Transverse colon (tissue), 4 donors: ENCODE measurements at regions not wholly inside any gene's neighbourhood (a gene's known extent, or its start where the extent isn't known, plus 50 kb on each side); places are given as distances from the start of the nearest gene placed in this dataset.

ENCODE experiments used
- DNase-seq: peaks from one replicate; pipeline ENCODE4 v3.0.0-alpha.2; 2019
- H3K27ac ChIP-seq, 4 donors: fragments of 200-600 bp; sonication (generic); 2 replicates each; pipeline ENCODE4 v1.5.1; 2016 to 2018; ENCODE audit warnings: inconsistent platforms in 4 of 4
- H3K27me3 ChIP-seq: fragments of 200-600 bp; sonication (generic); 2 replicates; pipeline ENCODE4 v1.5.1; 2017; ENCODE audit warnings: inconsistent platforms
- H3K36me3 ChIP-seq, 4 donors: fragments of 200-600 bp; sonication (generic); 2 replicates each; pipeline ENCODE4 v1.5.1; 2017 to 2019; ENCODE audit warnings: inconsistent platforms in 4 of 4
- H3K4me1 ChIP-seq, 4 donors: fragments of 200-600 bp; sonication (generic); 2 replicates each; pipeline ENCODE4 v1.5.1; 2017 to 2020; ENCODE audit warnings: inconsistent platforms in 4 of 4
- H3K4me3 ChIP-seq, 4 donors: fragments of 200-600 bp; sonication (generic); 1 replicate in 1 of 4; 2 replicates in 3 of 4; pipeline versions ENCODE4 v1.5.1 to v1.6.1; 2017 to 2019; ENCODE audit warnings: inconsistent platforms in 4 of 4
- H3K9me3 ChIP-seq, 2 donors: fragments of 200-600 bp; sonication (generic); 2 replicates each; pipeline ENCODE4 v1.5.1; 2017 to 2019; ENCODE audit warnings: inconsistent platforms in 2 of 2
- EP300 ChIP-seq: sonication (generic); formaldehyde crosslinking; IDR thresholded peaks from one replicate; pipeline ENCODE4 v1.6.1; 2017; ENCODE audit warnings: antibody characterized with exemption, low read depth
- POLR2A ChIP-seq: fragments of 450-650 bp; IDR thresholded peaks from one replicate; pipeline ENCODE4 v1.6.1; 2016; ENCODE audit warnings: antibody characterized with exemption, mild to moderate bottlenecking, moderate library complexity
- POLR2AphosphoS5 ChIP-seq, 3 donors: sonication (generic); formaldehyde crosslinking; IDR thresholded peaks; one replicate each; pipeline ENCODE4 v1.6.1; 2016; ENCODE audit warnings: antibody characterized with exemption in 3 of 3
- WGBS, 2 donors: methylation state at CpG; one replicate each; pipeline ENCODE4 v1.1.5; 2018; ENCODE audit warnings: low coverage in 1 of 2; 5-methylcytosine and 5-hydroxymethylcytosine counted together
- in situ Hi-C, 4 donors: fragments of 200-750 bp; cut with MboI; loops; one replicate each; pipeline versions ENCODE4 v1.15.0 to v1.15.1; 2017; ENCODE audit warnings: low sequenced_read_pairs in 3 of 4, low pct_ligation_motif_present in 1 of 4, low pct_unique_long_range_greater_than_20kb in 1 of 4
- intact Hi-C: fragments of 100-400 bp; cut with DNase I; formaldehyde crosslinking; loops from one replicate; pipeline ENCODE4 v1.15.1; 2023; ENCODE audit warnings: low total_unique reads
- TF ChIP-seq, protein P1 (sequence below), 5 experiments: fragments of 200-600 bp in 3 of 5; fragments of 450-650 bp in 2 of 5; sonication (generic) in 3 of 5; IDR thresholded peaks; 1 replicate in 2 of 5; 2 replicates in 3 of 5; pipeline ENCODE4 v1.5.1; 2016 to 2017; ENCODE audit warnings: antibody characterized with exemption in 5 of 5, inconsistent platforms in 3 of 5, mild to moderate bottlenecking in 2 of 5, moderate library complexity in 1 of 5

DNA sequence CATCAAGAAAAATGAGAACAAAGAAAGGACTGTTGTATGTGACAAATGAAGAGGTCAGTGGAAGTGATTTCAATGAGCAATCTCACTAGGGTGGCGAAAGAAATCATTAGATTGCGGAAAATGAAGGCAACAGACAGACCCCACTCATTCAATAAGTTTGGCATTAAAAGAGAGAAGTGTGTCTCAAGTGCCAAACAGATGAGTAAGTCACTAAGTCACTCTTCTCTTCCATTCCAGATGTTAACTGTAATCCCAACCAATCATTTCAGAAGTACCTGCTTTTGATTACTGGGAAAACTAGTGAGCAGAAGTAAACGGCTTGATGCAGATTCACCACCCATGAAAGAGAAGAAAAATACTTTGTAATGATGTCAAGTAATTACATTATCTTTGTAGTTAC is 144.3 kb upstream of the PRMT6 start:
- in situ Hi-C loops (no loop called here), intact Hi-C loops (no loop called here)
- TF ChIP-seq, protein P1, sequence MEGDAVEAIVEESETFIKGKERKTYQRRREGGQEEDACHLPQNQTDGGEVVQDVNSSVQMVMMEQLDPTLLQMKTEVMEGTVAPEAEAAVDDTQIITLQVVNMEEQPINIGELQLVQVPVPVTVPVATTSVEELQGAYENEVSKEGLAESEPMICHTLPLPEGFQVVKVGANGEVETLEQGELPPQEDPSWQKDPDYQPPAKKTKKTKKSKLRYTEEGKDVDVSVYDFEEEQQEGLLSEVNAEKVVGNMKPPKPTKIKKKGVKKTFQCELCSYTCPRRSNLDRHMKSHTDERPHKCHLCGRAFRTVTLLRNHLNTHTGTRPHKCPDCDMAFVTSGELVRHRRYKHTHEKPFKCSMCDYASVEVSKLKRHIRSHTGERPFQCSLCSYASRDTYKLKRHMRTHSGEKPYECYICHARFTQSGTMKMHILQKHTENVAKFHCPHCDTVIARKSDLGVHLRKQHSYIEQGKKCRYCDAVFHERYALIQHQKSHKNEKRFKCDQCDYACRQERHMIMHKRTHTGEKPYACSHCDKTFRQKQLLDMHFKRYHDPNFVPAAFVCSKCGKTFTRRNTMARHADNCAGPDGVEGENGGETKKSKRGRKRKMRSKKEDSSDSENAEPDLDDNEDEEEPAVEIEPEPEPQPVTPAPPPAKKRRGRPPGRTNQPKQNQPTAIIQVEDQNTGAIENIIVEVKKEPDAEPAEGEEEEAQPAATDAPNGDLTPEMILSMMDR (IDR thresholded peaks at IDR 0.05), result no peak
- TF ChIP-seq POLR2A, result no peak
- no peak for TF ChIP-seq EP300
- no peak for TF ChIP-seq POLR2AphosphoS5 (IDR thresholded peaks at IDR 0.05)
- Histone ChIP-seq H3K9me3 (no peaks in the 10 kb centered on the region), H3K27ac (no peak overlapping the region), H3K4me1 (no peaks in the 10 kb centered on the region), H3K4me3 (no peak overlapping the region), H3K36me3 (no peaks in the 10 kb centered on the region), H3K27me3 (no peaks in the 10 kb centered on the region)
- 75 to 80% methylated on average over 3 of the region's 3 CpGs for WGBS, 2 donors
- no peak for DNase-seq

- H3K9me3 ChIP-seq, result no peaks in the 10 kb centered on the region
- no peaks in the 10 kb centered on the region for H3K36me3 ChIP-seq
- H3K27ac ChIP-seq, result no peak overlapping the region
- no peaks in the 10 kb centered on the region for H3K4me1 ChIP-seq
- no peaks in the 10 kb centered on the region for H3K27me3 ChIP-seq
- no peak overlapping the region for H3K4me3 ChIP-seq
- intact Hi-C loops (no loop called here), in situ Hi-C loops (no loop called here)
- TF ChIP-seq POLR2AphosphoS5 (IDR thresholded peaks at IDR 0.05) (no peak), POLR2A (no peak), EP300 (no peak)
- TF ChIP-seq, protein P1 (IDR thresholded peaks at IDR 0.05), result no peak
- no peak for DNase-seq
These were observed 135.3 kb upstream of the PRMT6 start for GRCh38 chr1:106921186-106921585.

DNA sequence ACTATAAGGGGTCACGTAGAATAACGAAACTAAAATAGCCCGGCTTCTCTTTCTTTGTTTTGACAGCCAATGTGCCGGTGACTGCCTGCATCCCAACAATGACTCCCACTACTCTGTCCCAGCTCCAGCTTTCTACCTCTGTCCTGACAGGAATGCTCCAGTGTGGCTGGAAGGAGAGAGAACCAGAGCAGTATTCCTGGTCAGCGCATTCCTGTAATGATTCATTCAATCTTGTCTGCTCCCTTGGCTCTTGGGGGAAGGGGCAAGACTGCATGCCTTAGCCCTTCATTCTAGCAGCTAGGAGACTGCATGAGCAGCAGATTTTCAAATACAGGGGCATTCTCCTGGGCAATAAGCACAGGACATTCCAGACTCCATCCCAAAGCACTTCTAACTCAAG is 132.1 kb upstream of the PRMT6 start:
- H3K27ac ChIP-seq, result no peak overlapping the region
- no peaks in the 10 kb centered on the region for H3K36me3 ChIP-seq
- in situ Hi-C loops, result no loop called here
- TF ChIP-seq, protein P1 (IDR thresholded peaks at IDR 0.05), result no peak
- TF ChIP-seq POLR2AphosphoS5 (IDR thresholded peaks at IDR 0.05) (no peak), EP300 (no peak), POLR2A (no peak)
- DNase-seq, result no peak
- intact Hi-C loops, result no loop called here
- 78 to 86% methylated on average over 5 of the region's 5 CpGs for WGBS, 2 donors
- no peaks in the 10 kb centered on the region for H3K27me3 ChIP-seq
- H3K4me1 ChIP-seq, result no peaks in the 10 kb centered on the region
- no peaks in the 10 kb centered on the region for H3K9me3 ChIP-seq
- H3K4me3 ChIP-seq, result no peak overlapping the region

DNA sequence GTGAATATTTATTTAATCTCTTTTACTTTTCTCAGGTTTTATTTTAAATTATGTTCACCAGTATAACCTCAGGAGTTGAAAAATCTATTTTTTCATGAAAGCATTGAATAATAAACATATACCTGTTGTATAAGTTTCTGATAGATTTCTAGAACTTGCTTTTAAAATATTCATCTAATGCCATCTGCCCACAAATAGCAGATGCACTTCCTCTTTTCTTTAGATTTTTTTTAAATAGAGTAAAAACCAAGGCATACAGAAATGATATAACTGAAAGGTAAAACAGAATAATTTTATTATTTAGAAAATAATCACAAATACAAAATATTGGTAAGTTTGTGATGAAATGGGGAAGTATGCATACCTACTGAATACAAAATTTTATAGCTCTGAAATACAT is 130.7 kb upstream of the PRMT6 start:
- in situ Hi-C loops, result no loop called here
- TF ChIP-seq EP300 (no peak), POLR2AphosphoS5 (IDR thresholded peaks at IDR 0.05) (no peak), POLR2A (no peak)
- TF ChIP-seq, protein P1 (IDR thresholded peaks at IDR 0.05), result no peak
- H3K4me3 ChIP-seq, result no peak overlapping the region
- no peak for DNase-seq
- H3K9me3 ChIP-seq, result no peaks in the 10 kb centered on the region
- no peaks in the 10 kb centered on the region for H3K27me3 ChIP-seq
- H3K36me3 ChIP-seq, result no peaks in the 10 kb centered on the region
- no peaks in the 10 kb centered on the region for H3K4me1 ChIP-seq
- H3K27ac ChIP-seq, result no peak overlapping the region
- intact Hi-C loops, result no loop called here
